Stomach (tissue), 4 donors: ENCODE measurements at regions not wholly inside any gene's neighbourhood (a gene's known extent, or its start where the extent isn't known, plus 50 kb on each side); places are given as distances from the start of the nearest gene placed in this dataset.

ENCODE experiments used
- EP300 ChIP-seq: sonication (generic); formaldehyde crosslinking; IDR thresholded peaks from one replicate; pipeline ENCODE4 v1.6.1; 2017; ENCODE audit warnings: antibody characterized with exemption
- TF ChIP-seq, protein P1 (sequence below), 7 experiments: fragments of 450-650 bp in 4 of 7; fragments of 200-600 bp in 3 of 7; sonication (generic) in 3 of 7; IDR thresholded peaks; one replicate each; pipeline ENCODE4 v1.5.1; 2016 to 2019; ENCODE audit warnings: antibody characterized with exemption in 7 of 7, control low read depth in 2 of 7, mild to moderate bottlenecking in 1 of 7

DNA sequence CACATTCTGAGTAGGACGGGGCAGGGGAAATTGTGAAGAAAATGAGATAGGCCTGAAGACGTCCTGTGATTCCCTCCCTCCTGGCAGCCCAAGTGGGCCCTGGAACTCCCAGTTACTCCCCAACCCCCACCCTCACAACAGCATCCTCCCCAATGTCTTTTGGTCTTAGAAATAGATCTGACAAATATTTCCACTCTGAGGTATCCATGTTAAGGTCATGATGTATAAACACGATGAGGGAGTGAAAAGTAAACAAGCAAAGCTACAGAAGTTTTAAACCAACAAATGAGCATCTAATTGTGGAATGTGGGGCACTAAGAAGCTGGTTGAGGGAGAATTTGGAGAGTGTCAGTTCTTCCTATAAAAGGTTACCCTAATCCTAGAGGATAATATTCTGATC, 103.7 kb upstream of the AADACL2 start:
- TF ChIP-seq, protein P1, sequence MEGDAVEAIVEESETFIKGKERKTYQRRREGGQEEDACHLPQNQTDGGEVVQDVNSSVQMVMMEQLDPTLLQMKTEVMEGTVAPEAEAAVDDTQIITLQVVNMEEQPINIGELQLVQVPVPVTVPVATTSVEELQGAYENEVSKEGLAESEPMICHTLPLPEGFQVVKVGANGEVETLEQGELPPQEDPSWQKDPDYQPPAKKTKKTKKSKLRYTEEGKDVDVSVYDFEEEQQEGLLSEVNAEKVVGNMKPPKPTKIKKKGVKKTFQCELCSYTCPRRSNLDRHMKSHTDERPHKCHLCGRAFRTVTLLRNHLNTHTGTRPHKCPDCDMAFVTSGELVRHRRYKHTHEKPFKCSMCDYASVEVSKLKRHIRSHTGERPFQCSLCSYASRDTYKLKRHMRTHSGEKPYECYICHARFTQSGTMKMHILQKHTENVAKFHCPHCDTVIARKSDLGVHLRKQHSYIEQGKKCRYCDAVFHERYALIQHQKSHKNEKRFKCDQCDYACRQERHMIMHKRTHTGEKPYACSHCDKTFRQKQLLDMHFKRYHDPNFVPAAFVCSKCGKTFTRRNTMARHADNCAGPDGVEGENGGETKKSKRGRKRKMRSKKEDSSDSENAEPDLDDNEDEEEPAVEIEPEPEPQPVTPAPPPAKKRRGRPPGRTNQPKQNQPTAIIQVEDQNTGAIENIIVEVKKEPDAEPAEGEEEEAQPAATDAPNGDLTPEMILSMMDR (IDR thresholded peaks at IDR 0.05), result no peak
- TF ChIP-seq EP300, result no peak
